ENCODE measurements at regions not wholly inside any gene's neighbourhood (a gene's known extent, or its start where the extent isn't known, plus 50 kb on each side); places are given as distances from the start of the nearest gene placed in this dataset.

GRCh38 chr3:163518065-163518464 lies 1560.2 kb downstream of the SI start:
- TF ChIP-seq, protein P1, sequence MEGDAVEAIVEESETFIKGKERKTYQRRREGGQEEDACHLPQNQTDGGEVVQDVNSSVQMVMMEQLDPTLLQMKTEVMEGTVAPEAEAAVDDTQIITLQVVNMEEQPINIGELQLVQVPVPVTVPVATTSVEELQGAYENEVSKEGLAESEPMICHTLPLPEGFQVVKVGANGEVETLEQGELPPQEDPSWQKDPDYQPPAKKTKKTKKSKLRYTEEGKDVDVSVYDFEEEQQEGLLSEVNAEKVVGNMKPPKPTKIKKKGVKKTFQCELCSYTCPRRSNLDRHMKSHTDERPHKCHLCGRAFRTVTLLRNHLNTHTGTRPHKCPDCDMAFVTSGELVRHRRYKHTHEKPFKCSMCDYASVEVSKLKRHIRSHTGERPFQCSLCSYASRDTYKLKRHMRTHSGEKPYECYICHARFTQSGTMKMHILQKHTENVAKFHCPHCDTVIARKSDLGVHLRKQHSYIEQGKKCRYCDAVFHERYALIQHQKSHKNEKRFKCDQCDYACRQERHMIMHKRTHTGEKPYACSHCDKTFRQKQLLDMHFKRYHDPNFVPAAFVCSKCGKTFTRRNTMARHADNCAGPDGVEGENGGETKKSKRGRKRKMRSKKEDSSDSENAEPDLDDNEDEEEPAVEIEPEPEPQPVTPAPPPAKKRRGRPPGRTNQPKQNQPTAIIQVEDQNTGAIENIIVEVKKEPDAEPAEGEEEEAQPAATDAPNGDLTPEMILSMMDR (IDR thresholded peaks at IDR 0.05), result no peak
- TF ChIP-seq POLR2A (IDR thresholded peaks at IDR 0.05; ENCODE audit: low read depth) (no peak), POLR2AphosphoS5 (IDR thresholded peaks at IDR 0.05) (no peak)
